Liver (tissue), 3 donors: ENCODE measurements at regions not wholly inside any gene's neighbourhood (a gene's known extent, or its start where the extent isn't known, plus 50 kb on each side); places are given as distances from the start of the nearest gene placed in this dataset.

ENCODE experiments used
- CTCF ChIP-seq: fragments of 150-350 bp; IDR thresholded peaks from 2 replicates; pipeline ENCODE4 v1.5.1; 2017; ENCODE audit warnings: improper control_type of control experiment, low read depth, low read length; ENCODE audit not compliant: missing input control
- EGR1 ChIP-seq, 2 donors: IDR thresholded peaks; 2 replicates each; pipeline ENCODE4 v1.6.1; 2016 to 2018; ENCODE audit warnings: antibody characterized with exemption in 2 of 2, low read depth in 2 of 2
- FOXA1 ChIP-seq: IDR thresholded peaks from 2 replicates; pipeline ENCODE4 v1.6.1; 2016; ENCODE audit warnings: antibody characterized with exemption
- GABPA ChIP-seq, 2 donors: IDR thresholded peaks in 1 of 2; conservative IDR thresholded peaks in 1 of 2; 2 replicates each; pipeline ENCODE4 v1.6.1; 2016; ENCODE audit warnings: antibody characterized with exemption in 2 of 2, mild to moderate bottlenecking in 1 of 2, moderate library complexity in 1 of 2
- JUND ChIP-seq, 2 donors: IDR thresholded peaks; 2 replicates each; pipeline ENCODE4 v1.6.1; 2016; ENCODE audit warnings: antibody characterized with exemption in 2 of 2
- MAX ChIP-seq: IDR thresholded peaks from 2 replicates; pipeline ENCODE4 v1.6.1; 2016; ENCODE audit warnings: antibody characterized with exemption
- RAD21 ChIP-seq, 2 donors: IDR thresholded peaks; 2 replicates each; pipeline ENCODE4 v1.6.1; 2016; ENCODE audit warnings: antibody characterized with exemption in 2 of 2, mild to moderate bottlenecking in 2 of 2
- REST ChIP-seq: IDR thresholded peaks from 2 replicates; pipeline ENCODE4 v1.6.1; 2016; ENCODE audit warnings: antibody characterized with exemption, mild to moderate bottlenecking
- SP1 ChIP-seq: IDR thresholded peaks from 2 replicates; pipeline ENCODE4 v1.6.1; 2018; ENCODE audit warnings: antibody characterized with exemption, mild to moderate bottlenecking
- TAF1 ChIP-seq: conservative IDR thresholded peaks from 2 replicates; pipeline ENCODE4 v1.6.1; 2016; ENCODE audit warnings: antibody characterized with exemption, mild to moderate bottlenecking
- donor health status: healthy.
- donor health status: healthy.

- TF ChIP-seq CTCF (no peak), JUND (IDR thresholded peaks at IDR 0.05) (no peak), MAX (no peak), REST (no peak), FOXA1 (no peak), GABPA (IDR thresholded peaks at IDR 0.05 in 1 of 2, conservative IDR thresholded peaks at IDR 0.05 in 1 of 2) (no peak), RAD21 (IDR thresholded peaks at IDR 0.05) (no peak), TAF1 (no peak), SP1 (no peak), EGR1 (IDR thresholded peaks at IDR 0.05; ENCODE audit: low read depth in 2 of 2) (no peak)
These were observed 86.7 kb upstream of the SLC30A5 start for GRCh38 chr5:69007163-69007562.
